Spleen (tissue), 11 donors: ENCODE measurements at regions not wholly inside any gene's neighbourhood (a gene's known extent, or its start where the extent isn't known, plus 50 kb on each side); places are given as distances from the start of the nearest gene placed in this dataset.

Experiments
- DNase-seq: peaks from one replicate; pipeline ENCODE4 v3.0.0-alpha.2; 2020
- H3K27ac ChIP-seq, 8 donors: fragments of 200-600 bp; sonication (generic) in 7 of 8; 1 replicate in 4 of 8; 2 replicates in 4 of 8; pipeline versions ENCODE4 v1.5.0 to v1.8.0; 2016 to 2021; ENCODE audit warnings: inconsistent platforms in 4 of 8, mild to moderate bottlenecking in 4 of 8, moderate library complexity in 1 of 8
- H3K27me3 ChIP-seq, 7 donors: fragments of 200-600 bp; sonication (generic) in 6 of 7; replicated peaks in 1 of 7; 1 replicate in 4 of 7; 2 replicates in 3 of 7; pipeline versions ENCODE4 v1.5.0 to v1.8.0; 2016 to 2021; ENCODE audit warnings: inconsistent platforms in 3 of 7, mild to moderate bottlenecking in 1 of 7
- H3K36me3 ChIP-seq, 6 donors: fragments of 200-600 bp; sonication (generic) in 5 of 6; 1 replicate in 4 of 6; 2 replicates in 2 of 6; pipeline versions ENCODE4 v1.5.0 to v1.8.0; 2016 to 2021; ENCODE audit warnings: inconsistent platforms in 2 of 6
- H3K4me1 ChIP-seq, 6 donors: fragments of 200-600 bp; sonication (generic) in 5 of 6; 1 replicate in 3 of 6; 2 replicates in 3 of 6; pipeline versions ENCODE4 v1.5.0 to v1.8.0; 2016 to 2021; ENCODE audit warnings: inconsistent platforms in 3 of 6
- H3K4me3 ChIP-seq, 8 donors: fragments of 200-600 bp; sonication (generic) in 7 of 8; 1 replicate in 4 of 8; 2 replicates in 4 of 8; pipeline versions ENCODE4 v1.5.0 to v1.8.0; 2016 to 2021; ENCODE audit warnings: inconsistent platforms in 4 of 8, mild to moderate bottlenecking in 4 of 8, moderate library complexity in 2 of 8
- H3K9me3 ChIP-seq, 8 donors: fragments of 200-600 bp; sonication (generic) in 7 of 8; 1 replicate in 4 of 8; 2 replicates in 4 of 8; pipeline versions ENCODE4 v1.5.0 to v1.8.0; 2016 to 2021; ENCODE audit warnings: inconsistent platforms in 4 of 8
- POLR2A ChIP-seq, 3 donors: fragments of 450-650 bp; IDR thresholded peaks; one replicate each; pipeline ENCODE4 v1.5.1; 2017; ENCODE audit warnings: antibody characterized with exemption in 3 of 3, mild to moderate bottlenecking in 1 of 3
- POLR2AphosphoS5 ChIP-seq, 3 donors: sonication (generic); formaldehyde crosslinking; IDR thresholded peaks; one replicate each; pipeline ENCODE4 v1.5.1; 2017; ENCODE audit warnings: antibody characterized with exemption in 3 of 3
- WGBS, 5 donors: extraction: QIAGEN DNeasy Blood & Tissue Kit in 3 of 5; methylation state at CpG; one replicate each; pipeline versions ENCODE4 v1.1.5 to v1.1.7; 2013 to 2018; 5-methylcytosine and 5-hydroxymethylcytosine counted together
- intact Hi-C: fragments of 100-400 bp; cut with DNase I; formaldehyde crosslinking; loops from one replicate; pipeline ENCODE4 v1.15.0; 2023; ENCODE audit warnings: low total_unique reads
- TF ChIP-seq, protein P1 (sequence below), 11 experiments: fragments of 200-600 bp in 7 of 11; fragments of 450-650 bp in 4 of 11; sonication (generic) in 4 of 11; IDR thresholded peaks in 8 of 11; conservative IDR thresholded peaks in 3 of 11; 1 replicate in 7 of 11; 2 replicates in 4 of 11; pipeline versions ENCODE4 v1.4.0 to v1.8.0; 2016 to 2021; ENCODE audit warnings: antibody characterized with exemption in 11 of 11, inconsistent platforms in 4 of 11, mild to moderate bottlenecking in 1 of 11
- donor health status: healthy with polysubstance abuse.
- donor health status: DM: no; HTN: no; CAD: no; lungs with moderate emphysema.
- donor health status: DM: no; HTN: no; CAD: no.
- donor health status: Bipolar disorder and iron deficiency.
- donor health status: healthy.
- donor health status: DM: no; HTN: no; CAD: no.
- donor health status: DM: yes; HTN: yes; CAD: no.

DNA sequence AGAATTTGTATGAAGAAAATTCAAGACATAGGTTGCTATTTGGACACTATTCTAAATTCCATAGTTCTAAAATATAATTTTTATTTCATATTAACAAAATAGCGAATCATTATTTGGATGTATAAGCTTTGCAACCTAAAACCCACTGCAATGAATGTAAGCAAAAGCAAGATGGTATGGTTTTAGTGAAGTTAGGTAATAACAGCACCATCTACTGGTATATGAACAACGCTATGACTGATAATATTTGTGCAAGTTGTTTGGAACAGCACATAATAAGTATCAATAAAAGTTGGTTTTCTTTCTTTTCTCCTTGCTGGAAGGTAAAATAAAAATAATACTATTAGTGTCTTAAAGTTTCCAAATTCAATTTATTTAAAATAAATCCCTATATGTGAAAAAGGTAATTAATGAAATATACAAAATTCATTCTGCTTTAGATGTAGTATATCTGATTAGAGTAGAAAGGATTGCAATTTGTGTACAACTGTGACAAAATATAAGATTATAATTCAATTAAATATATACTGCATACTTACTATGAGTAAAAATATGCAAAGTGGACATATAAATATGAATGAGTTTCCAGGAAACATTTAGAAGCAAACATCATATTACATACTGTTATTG is 79.0 kb upstream of the LSM8 start:
- H3K4me3 ChIP-seq = no peak overlapping the region
- H3K4me1 ChIP-seq = no peaks in the 10 kb centered on the region
- no peak for DNase-seq
- intact Hi-C loops = no loop called here
- H3K9me3 ChIP-seq = no peaks in the 10 kb centered on the region
- 12 to 19% (median 13%) methylated on average over 2 of the region's 2 CpGs for WGBS, 5 donors
- no peak overlapping the region for H3K27ac ChIP-seq
- TF ChIP-seq, protein P1, sequence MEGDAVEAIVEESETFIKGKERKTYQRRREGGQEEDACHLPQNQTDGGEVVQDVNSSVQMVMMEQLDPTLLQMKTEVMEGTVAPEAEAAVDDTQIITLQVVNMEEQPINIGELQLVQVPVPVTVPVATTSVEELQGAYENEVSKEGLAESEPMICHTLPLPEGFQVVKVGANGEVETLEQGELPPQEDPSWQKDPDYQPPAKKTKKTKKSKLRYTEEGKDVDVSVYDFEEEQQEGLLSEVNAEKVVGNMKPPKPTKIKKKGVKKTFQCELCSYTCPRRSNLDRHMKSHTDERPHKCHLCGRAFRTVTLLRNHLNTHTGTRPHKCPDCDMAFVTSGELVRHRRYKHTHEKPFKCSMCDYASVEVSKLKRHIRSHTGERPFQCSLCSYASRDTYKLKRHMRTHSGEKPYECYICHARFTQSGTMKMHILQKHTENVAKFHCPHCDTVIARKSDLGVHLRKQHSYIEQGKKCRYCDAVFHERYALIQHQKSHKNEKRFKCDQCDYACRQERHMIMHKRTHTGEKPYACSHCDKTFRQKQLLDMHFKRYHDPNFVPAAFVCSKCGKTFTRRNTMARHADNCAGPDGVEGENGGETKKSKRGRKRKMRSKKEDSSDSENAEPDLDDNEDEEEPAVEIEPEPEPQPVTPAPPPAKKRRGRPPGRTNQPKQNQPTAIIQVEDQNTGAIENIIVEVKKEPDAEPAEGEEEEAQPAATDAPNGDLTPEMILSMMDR (IDR thresholded peaks at IDR 0.05 in 8 of 11, conservative IDR thresholded peaks at IDR 0.05 in 3 of 11) = peak in 4 of 11 experiments; percentile 26 to 44 (median 35)
- TF ChIP-seq POLR2A (IDR thresholded peaks at IDR 0.05) = no peak
- H3K27me3 ChIP-seq = no peaks in the 10 kb centered on the region
- H3K36me3 ChIP-seq = no peaks in the 10 kb centered on the region

DNA sequence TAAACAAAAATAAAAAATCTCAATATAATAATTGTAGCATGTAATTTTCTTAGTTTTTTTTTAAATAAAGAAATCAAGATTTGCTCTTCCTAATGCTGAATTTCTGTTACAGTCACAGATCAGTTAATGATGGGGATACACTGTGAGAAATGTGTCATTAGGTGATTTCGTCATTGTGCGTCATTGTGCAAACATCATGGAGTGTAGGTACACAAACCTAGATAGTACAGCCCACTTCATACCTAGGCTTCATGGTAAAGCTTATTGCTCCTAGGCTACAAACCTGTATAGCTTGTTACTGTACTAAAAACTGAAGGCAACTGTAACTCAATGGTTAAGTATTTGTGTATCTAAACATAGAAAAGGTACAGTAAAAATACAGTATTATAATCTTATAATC is 74.4 kb upstream of the LSM8 start:
- no peak for TF ChIP-seq POLR2A (IDR thresholded peaks at IDR 0.05)
- TF ChIP-seq, protein P1 (IDR thresholded peaks at IDR 0.05 in 8 of 11, conservative IDR thresholded peaks at IDR 0.05 in 3 of 11) = no peak
- TF ChIP-seq POLR2AphosphoS5 (IDR thresholded peaks at IDR 0.05) = no peak
- WGBS, 5 donors = 80 to 98% (median 91%) methylated on average over 2 of the region's 2 CpGs
- Histone ChIP-seq H3K36me3 (no peaks in the 10 kb centered on the region), H3K4me3 (no peak overlapping the region), H3K9me3 (peaks cover 0 to 9% (median 0%) of the 10 kb centered on the region in 8 donors), H3K4me1 (no peaks in the 10 kb centered on the region), H3K27me3 (no peaks in the 10 kb centered on the region), H3K27ac (no peak overlapping the region)
- intact Hi-C loops = no loop called here
- no peak for DNase-seq

DNA sequence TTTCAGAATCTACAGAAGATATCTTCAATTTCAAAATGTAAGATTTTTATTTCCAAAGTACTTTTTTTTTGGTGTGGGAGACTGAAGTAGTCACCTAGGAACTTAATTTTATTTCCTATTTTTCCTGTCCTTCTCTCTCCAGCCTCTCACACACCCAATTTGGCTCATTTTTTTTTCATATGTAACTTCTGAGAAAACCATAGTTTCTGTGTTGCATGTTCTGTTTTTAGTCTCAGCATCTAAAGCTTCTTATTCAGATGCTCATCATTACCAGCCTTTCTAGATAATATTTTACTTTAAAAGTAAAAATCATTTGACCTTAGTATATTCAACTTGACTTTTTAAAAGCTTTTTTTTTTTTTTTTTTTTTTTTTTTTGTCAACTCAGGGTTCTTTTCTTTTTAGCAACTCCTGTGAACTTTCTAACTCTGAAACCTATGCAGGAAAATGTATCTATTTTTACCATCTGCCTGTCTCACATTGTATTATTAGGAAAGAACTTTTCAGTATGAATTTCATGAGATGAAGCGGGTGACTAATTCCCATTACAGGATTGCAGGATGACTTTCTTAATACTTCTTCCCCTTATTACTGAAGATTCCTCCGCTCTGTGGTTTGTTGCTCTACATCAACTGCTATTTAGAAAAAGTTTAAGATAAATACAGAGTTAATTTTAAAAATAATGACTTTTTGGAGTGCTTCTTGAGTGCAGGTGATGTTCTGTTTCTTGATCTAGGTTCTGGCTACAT is 73.6 kb upstream of the LSM8 start:
- WGBS, 5 donors = 60 to 94% (median 80%) methylated on average over 2 of the region's 2 CpGs
- no peak for DNase-seq
- intact Hi-C loops = no loop called here
- peaks cover 0 to 15% (median 0%) of the 10 kb centered on the region in 8 donors for H3K9me3 ChIP-seq
- H3K36me3 ChIP-seq = no peaks in the 10 kb centered on the region
- no peak overlapping the region for H3K27ac ChIP-seq
- no peak overlapping the region for H3K4me3 ChIP-seq
- TF ChIP-seq POLR2A (IDR thresholded peaks at IDR 0.05) (no peak), POLR2AphosphoS5 (IDR thresholded peaks at IDR 0.05) (no peak)
- TF ChIP-seq, protein P1 (IDR thresholded peaks at IDR 0.05 in 8 of 11, conservative IDR thresholded peaks at IDR 0.05 in 3 of 11) = no peak
- H3K27me3 ChIP-seq = no peaks in the 10 kb centered on the region
- no peaks in the 10 kb centered on the region for H3K4me1 ChIP-seq

DNA sequence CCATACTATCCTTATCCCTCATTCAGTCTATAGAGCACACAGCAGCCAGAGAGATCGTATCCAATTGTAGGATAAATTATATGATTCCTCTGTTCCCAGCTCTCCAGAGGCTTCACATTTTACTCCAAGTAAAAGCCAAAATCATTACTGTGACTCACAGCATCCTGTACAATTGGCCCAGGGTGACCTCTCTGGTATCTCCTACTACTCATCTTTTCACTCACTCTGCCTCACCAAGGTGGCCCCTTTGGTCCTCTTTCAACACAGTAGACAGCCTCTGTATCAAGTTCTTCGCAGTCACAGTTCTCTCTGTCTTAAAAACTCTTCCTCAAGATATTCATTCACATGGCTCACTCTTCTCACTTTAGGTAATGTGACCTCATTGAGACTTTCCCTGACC is 72.6 kb upstream of the LSM8 start:
- WGBS, 5 donors = 68 to 84% (median 78%) methylated on average over 2 of the region's 2 CpGs
- Histone ChIP-seq H3K27ac (no peak overlapping the region), H3K27me3 (no peaks in the 10 kb centered on the region), H3K4me3 (no peak overlapping the region), H3K9me3 (peaks cover 0 to 21% (median 0%) of the 10 kb centered on the region in 8 donors), H3K4me1 (no peaks in the 10 kb centered on the region), H3K36me3 (no peaks in the 10 kb centered on the region)
- TF ChIP-seq POLR2AphosphoS5 (IDR thresholded peaks at IDR 0.05) = no peak
- TF ChIP-seq POLR2A (IDR thresholded peaks at IDR 0.05) = no peak
- TF ChIP-seq, protein P1 (IDR thresholded peaks at IDR 0.05 in 8 of 11, conservative IDR thresholded peaks at IDR 0.05 in 3 of 11) = no peak
- no peak for DNase-seq
- intact Hi-C loops = no loop called here
